GM23338 (cell line): ENCODE measurements at regions not wholly inside any gene's neighbourhood (a gene's known extent, or its start where the extent isn't known, plus 50 kb on each side); places are given as distances from the start of the nearest gene placed in this dataset.

ENCODE experiments used
- ATAC-seq: fragments of 200-7000 bp; cut with Tn5 transposase; 3 replicates; pipeline ENCODE4 v1.9.1; 2020
- DNase-seq: peaks from one replicate; pipeline ENCODE4 v3.0.0-alpha.2; 2015; ENCODE audit warnings: low spot score
- H2AFZ ChIP-seq: fragments of 200-600 bp; sonication (generic); 2 replicates; pipeline ENCODE4 v1.8.0; 2016; ENCODE audit warnings: antibody characterized with exemption, mild to moderate bottlenecking, moderate library complexity
- H3F3A ChIP-seq: fragments of 200-600 bp; sonication (generic); replicated peaks from 2 replicates; pipeline ENCODE4 v1.8.0; 2017; ENCODE audit warnings: antibody characterized with exemption, mixed run types, low read depth
- H3K27ac ChIP-seq: fragments of 200-600 bp; sonication (generic); 2 replicates; pipeline ENCODE4 v1.6.1; 2016; ENCODE audit warnings: low read depth
- H3K27me3 ChIP-seq: fragments of 200-600 bp; sonication (generic); 2 replicates; pipeline ENCODE4 v1.8.0; 2016; ENCODE audit warnings: mild to moderate bottlenecking, mixed run types, moderate library complexity; ENCODE audit not compliant: insufficient read depth
- H3K36me3 ChIP-seq: fragments of 200-600 bp; sonication (generic); 2 replicates; pipeline ENCODE4 v1.8.0; 2016; ENCODE audit warnings: mild to moderate bottlenecking; ENCODE audit not compliant: insufficient read depth
- H3K4me1 ChIP-seq: fragments of 200-600 bp; sonication (generic); 2 replicates; pipeline ENCODE4 v1.8.0; 2016; ENCODE audit warnings: mild to moderate bottlenecking, moderate library complexity; ENCODE audit not compliant: insufficient read depth
- H3K4me2 ChIP-seq: fragments of 200-600 bp; sonication (generic); 2 replicates; pipeline ENCODE4 v1.7.1; 2017; ENCODE audit warnings: mixed run types
- H3K4me3 ChIP-seq: fragments of 200-600 bp; sonication (generic); 2 replicates; pipeline ENCODE4 v1.6.1; 2016; ENCODE audit warnings: mixed run types
- H3K79me2 ChIP-seq: fragments of 200-600 bp; sonication (generic); replicated peaks from 2 replicates; pipeline ENCODE4 v1.8.0; 2017; ENCODE audit warnings: mild to moderate bottlenecking; ENCODE audit not compliant: insufficient read depth
- H3K9me2 ChIP-seq: fragments of 200-600 bp; sonication (generic); 2 replicates; pipeline ENCODE4 v1.8.0; 2017; ENCODE audit not compliant: insufficient read depth
- H4K20me1 ChIP-seq: fragments of 200-600 bp; sonication (generic); replicated peaks from 2 replicates; pipeline ENCODE4 v1.8.0; 2017; ENCODE audit warnings: mild to moderate bottlenecking; ENCODE audit not compliant: insufficient read depth
- H3K27ac Mint-ChIP-seq: 2 replicates; pipeline ENCODE4 v1.8.0; 2020; ENCODE audit warnings: inconsistent platforms, mild to moderate bottlenecking, moderate library complexity, mixed read lengths
- H3K27me3 Mint-ChIP-seq: 3 replicates; pipeline ENCODE4 v1.8.0; 2022; ENCODE audit warnings: low read depth, mild to moderate bottlenecking, moderate library complexity, mixed read lengths, inconsistent platforms; ENCODE audit not compliant: insufficient read depth, poor library complexity
- H3K36me3 Mint-ChIP-seq: 3 replicates; pipeline ENCODE4 v1.8.0; 2021; ENCODE audit warnings: low read depth, mild to moderate bottlenecking, inconsistent platforms, moderate library complexity, mixed read lengths
- H3K4me1 Mint-ChIP-seq: 3 replicates; pipeline ENCODE4 v1.8.0; 2020; ENCODE audit warnings: mild to moderate bottlenecking, inconsistent platforms, mixed read lengths
- H3K4me3 Mint-ChIP-seq: 3 replicates; pipeline ENCODE4 v1.8.0; 2021; ENCODE audit warnings: moderate library complexity, mild to moderate bottlenecking, inconsistent platforms, mixed read lengths
- H3K9me3 Mint-ChIP-seq: 3 replicates; pipeline ENCODE4 v1.8.0; 2020; ENCODE audit warnings: moderate library complexity, mild to moderate bottlenecking, inconsistent platforms, mixed read lengths
- CREB1 ChIP-seq: fragments of 250-450 bp; sonication (Bioruptor Pico); IDR thresholded peaks from 2 replicates; pipeline ENCODE4 v1.5.0; 2020; ENCODE audit warnings: low read depth, mild to moderate bottlenecking, moderate library complexity
- EZH2 ChIP-seq: fragments of 200-600 bp; sonication (generic); IDR thresholded peaks from one replicate; pipeline ENCODE4 v1.8.0; 2017; ENCODE audit warnings: antibody characterized with exemption, mild to moderate bottlenecking, low read depth; ENCODE audit not compliant: unreplicated experiment
- EZH2phosphoT487 ChIP-seq: fragments of 200-600 bp; sonication (generic); IDR thresholded peaks from one replicate; pipeline ENCODE4 v1.8.1; 2018; ENCODE audit warnings: antibody characterized with exemption; ENCODE audit not compliant: unreplicated experiment
- JUNB ChIP-seq: IDR thresholded peaks from one replicate; pipeline ENCODE4 v1.6.1; 2016; ENCODE audit warnings: antibody characterized with exemption; ENCODE audit not compliant: unreplicated experiment
- NANOG ChIP-seq: IDR thresholded peaks from 2 replicates; pipeline ENCODE4 v1.6.1; 2016; ENCODE audit warnings: antibody characterized with exemption, borderline replicate concordance
- POLR2AphosphoS5 ChIP-seq: IDR thresholded peaks from 2 replicates; pipeline ENCODE4 v1.6.1; 2016; ENCODE audit warnings: antibody characterized with exemption, low read depth
- STAT1 ChIP-seq: IDR thresholded peaks from one replicate; pipeline ENCODE4 v1.6.1; 2016; ENCODE audit warnings: antibody characterized with exemption; ENCODE audit not compliant: unreplicated experiment
- ZNF114 ChIP-seq: fragments of 250-450 bp; sonication (Bioruptor Pico); IDR thresholded peaks from 2 replicates; pipeline ENCODE4 v1.5.0; 2020; ENCODE audit warnings: mild to moderate bottlenecking, moderate library complexity
- ZNF331 ChIP-seq: fragments of 250-450 bp; sonication (Bioruptor Pico); IDR thresholded peaks from 2 replicates; pipeline ENCODE4 v1.5.0; 2020; ENCODE audit warnings: low read depth, mild to moderate bottlenecking, moderate library complexity
- TF ChIP-seq, protein P1 (sequence below): IDR thresholded peaks from 2 replicates; pipeline ENCODE4 v1.6.1; 2016; ENCODE audit warnings: antibody characterized with exemption
- TF ChIP-seq, protein P2 (sequence below), 2 experiments: fragments of 200-600 bp in 1 of 2; sonication (generic) in 1 of 2; conservative IDR thresholded peaks; 2 replicates each; pipeline versions ENCODE4 v1.5.1 to v1.6.1; 2016 to 2017; ENCODE audit warnings: antibody characterized with exemption in 2 of 2, low read depth in 2 of 2, mild to moderate bottlenecking in 2 of 2, moderate library complexity in 1 of 2
- TF ChIP-seq, protein P3 (sequence below): IDR thresholded peaks from one replicate; pipeline ENCODE4 v1.6.1; 2018; ENCODE audit warnings: antibody characterized with exemption; ENCODE audit not compliant: unreplicated experiment

DNA sequence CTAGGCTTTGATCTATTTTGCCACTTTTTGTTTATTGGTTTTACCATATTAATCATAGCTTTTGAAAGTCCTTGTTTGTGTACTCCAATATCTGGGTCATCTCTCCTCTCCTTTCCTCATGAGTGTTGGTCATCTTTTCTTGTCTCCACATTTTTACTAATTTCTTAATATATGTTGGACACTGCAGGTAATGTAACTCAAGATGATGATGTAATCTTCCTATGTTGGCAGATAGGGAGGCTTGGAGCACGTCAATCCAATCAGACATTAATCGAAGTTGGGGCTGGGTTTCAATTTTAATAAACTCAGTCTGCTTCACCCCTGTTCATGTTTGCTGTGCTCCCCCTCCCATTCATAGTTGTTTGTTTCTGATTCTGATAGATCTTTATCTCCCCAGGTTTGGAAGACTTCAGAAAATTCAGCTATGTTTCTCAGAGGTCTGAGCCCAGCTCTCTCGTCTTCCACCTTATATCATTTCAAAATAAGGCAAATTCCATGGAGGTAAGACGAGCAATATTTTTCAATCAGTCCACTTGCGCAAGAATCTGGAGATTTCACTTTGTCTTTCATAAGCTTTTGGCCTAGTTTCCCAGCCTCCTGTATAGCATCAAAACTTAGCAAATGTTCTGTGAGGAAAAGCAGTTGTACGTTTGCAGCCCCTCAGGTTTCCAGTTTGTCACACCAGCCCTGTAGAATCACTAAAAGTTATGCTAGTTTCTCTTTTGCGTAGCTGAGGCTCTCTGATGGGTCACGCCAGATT, 504.1 kb downstream of the TMTC2 start (continued):
- TF ChIP-seq, protein P1, sequence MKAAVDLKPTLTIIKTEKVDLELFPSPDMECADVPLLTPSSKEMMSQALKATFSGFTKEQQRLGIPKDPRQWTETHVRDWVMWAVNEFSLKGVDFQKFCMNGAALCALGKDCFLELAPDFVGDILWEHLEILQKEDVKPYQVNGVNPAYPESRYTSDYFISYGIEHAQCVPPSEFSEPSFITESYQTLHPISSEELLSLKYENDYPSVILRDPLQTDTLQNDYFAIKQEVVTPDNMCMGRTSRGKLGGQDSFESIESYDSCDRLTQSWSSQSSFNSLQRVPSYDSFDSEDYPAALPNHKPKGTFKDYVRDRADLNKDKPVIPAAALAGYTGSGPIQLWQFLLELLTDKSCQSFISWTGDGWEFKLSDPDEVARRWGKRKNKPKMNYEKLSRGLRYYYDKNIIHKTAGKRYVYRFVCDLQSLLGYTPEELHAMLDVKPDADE, result no peak
- no peak for TF ChIP-seq EZH2phosphoT487
- TF ChIP-seq, protein P2, sequence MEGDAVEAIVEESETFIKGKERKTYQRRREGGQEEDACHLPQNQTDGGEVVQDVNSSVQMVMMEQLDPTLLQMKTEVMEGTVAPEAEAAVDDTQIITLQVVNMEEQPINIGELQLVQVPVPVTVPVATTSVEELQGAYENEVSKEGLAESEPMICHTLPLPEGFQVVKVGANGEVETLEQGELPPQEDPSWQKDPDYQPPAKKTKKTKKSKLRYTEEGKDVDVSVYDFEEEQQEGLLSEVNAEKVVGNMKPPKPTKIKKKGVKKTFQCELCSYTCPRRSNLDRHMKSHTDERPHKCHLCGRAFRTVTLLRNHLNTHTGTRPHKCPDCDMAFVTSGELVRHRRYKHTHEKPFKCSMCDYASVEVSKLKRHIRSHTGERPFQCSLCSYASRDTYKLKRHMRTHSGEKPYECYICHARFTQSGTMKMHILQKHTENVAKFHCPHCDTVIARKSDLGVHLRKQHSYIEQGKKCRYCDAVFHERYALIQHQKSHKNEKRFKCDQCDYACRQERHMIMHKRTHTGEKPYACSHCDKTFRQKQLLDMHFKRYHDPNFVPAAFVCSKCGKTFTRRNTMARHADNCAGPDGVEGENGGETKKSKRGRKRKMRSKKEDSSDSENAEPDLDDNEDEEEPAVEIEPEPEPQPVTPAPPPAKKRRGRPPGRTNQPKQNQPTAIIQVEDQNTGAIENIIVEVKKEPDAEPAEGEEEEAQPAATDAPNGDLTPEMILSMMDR (conservative IDR thresholded peaks at IDR 0.05; ENCODE audit: low read depth in 2 of 2), result no peak
- no peak for TF ChIP-seq POLR2AphosphoS5
- TF ChIP-seq, protein P3, sequence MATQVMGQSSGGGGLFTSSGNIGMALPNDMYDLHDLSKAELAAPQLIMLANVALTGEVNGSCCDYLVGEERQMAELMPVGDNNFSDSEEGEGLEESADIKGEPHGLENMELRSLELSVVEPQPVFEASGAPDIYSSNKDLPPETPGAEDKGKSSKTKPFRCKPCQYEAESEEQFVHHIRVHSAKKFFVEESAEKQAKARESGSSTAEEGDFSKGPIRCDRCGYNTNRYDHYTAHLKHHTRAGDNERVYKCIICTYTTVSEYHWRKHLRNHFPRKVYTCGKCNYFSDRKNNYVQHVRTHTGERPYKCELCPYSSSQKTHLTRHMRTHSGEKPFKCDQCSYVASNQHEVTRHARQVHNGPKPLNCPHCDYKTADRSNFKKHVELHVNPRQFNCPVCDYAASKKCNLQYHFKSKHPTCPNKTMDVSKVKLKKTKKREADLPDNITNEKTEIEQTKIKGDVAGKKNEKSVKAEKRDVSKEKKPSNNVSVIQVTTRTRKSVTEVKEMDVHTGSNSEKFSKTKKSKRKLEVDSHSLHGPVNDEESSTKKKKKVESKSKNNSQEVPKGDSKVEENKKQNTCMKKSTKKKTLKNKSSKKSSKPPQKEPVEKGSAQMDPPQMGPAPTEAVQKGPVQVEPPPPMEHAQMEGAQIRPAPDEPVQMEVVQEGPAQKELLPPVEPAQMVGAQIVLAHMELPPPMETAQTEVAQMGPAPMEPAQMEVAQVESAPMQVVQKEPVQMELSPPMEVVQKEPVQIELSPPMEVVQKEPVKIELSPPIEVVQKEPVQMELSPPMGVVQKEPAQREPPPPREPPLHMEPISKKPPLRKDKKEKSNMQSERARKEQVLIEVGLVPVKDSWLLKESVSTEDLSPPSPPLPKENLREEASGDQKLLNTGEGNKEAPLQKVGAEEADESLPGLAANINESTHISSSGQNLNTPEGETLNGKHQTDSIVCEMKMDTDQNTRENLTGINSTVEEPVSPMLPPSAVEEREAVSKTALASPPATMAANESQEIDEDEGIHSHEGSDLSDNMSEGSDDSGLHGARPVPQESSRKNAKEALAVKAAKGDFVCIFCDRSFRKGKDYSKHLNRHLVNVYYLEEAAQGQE, result no peak
- TF ChIP-seq STAT1, result no peak
- no peak for TF ChIP-seq ZNF331 (CRISPR knock-in tag)

DNA sequence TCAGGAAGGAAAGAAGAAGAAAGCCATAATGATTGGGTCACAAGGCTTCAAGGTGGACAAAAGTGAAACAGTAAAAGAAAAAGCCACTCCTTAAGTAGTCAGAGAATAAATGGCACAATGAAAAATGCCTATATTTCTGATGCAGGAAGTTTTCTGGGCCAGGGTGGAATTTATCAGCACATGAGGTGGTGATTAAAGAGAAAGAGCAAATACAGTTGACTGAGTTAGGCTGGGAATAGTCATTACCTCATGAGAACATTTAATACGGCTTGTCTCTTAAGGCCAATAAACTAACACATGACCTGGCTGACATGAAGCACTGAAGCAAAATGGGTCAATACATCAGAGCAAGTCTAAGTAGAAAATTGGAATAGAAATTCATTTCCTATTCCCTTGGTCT, 499.7 kb downstream of the TMTC2 start:
- no peak overlapping the region for H3K27ac ChIP-seq
- TF ChIP-seq CREB1 (CRISPR knock-in tag), result no peak
- TF ChIP-seq, protein P3, result no peak
- TF ChIP-seq, protein P1, result no peak
- TF ChIP-seq EZH2phosphoT487, result no peak
- no peak for TF ChIP-seq ZNF114 (CRISPR knock-in tag)
- no peak for TF ChIP-seq ZNF331 (CRISPR knock-in tag)
- no peak for TF ChIP-seq STAT1
- TF ChIP-seq, protein P2 (conservative IDR thresholded peaks at IDR 0.05; ENCODE audit: low read depth in 2 of 2), result no peak
- no peak for TF ChIP-seq JUNB
- TF ChIP-seq EZH2, result no peak
- no peak for TF ChIP-seq POLR2AphosphoS5
- no peak for TF ChIP-seq NANOG

More for the DNA sequence above, 499.7 kb downstream of the TMTC2 start:
- no peak overlapping the region for H3K4me3 Mint-ChIP-seq
- H2AFZ ChIP-seq, result no peak overlapping the region
- H3K4me1 Mint-ChIP-seq, result peaks cover 7% of the 10 kb centered on the region
- H3K27me3 ChIP-seq, result no peaks in the 10 kb centered on the region
- ATAC-seq, result no peak
- H3K36me3 ChIP-seq, result no peaks in the 10 kb centered on the region
- DNase-seq, result no peak
- H3K27me3 Mint-ChIP-seq, result no peaks in the 10 kb centered on the region
- H3K9me2 ChIP-seq, result no peaks in the 10 kb centered on the region
- H3K4me2 ChIP-seq, result no peak overlapping the region
- H3K4me3 ChIP-seq, result no peak overlapping the region
- no peaks in the 10 kb centered on the region for H3K79me2 ChIP-seq
- H3K9me3 Mint-ChIP-seq, result no peaks in the 10 kb centered on the region; the same call in 2 of the 3 replicates
- H3F3A ChIP-seq, result no peaks in the 10 kb centered on the region
- peak overlapping the region; percentile 7; the same call in 1 of the 2 replicates for H3K27ac Mint-ChIP-seq
- H4K20me1 ChIP-seq, result no peaks in the 10 kb centered on the region
- no peaks in the 10 kb centered on the region for H3K4me1 ChIP-seq
- no peaks in the 10 kb centered on the region for H3K36me3 Mint-ChIP-seq
